Smooth muscle cell (in vitro differentiated cells): ENCODE measurements at regions not wholly inside any gene's neighbourhood (a gene's known extent, or its start where the extent isn't known, plus 50 kb on each side); places are given as distances from the start of the nearest gene placed in this dataset.

Experiments
- DNase-seq: peaks from one replicate; lab custom pipeline; 2025; ENCODE audit not compliant: unreplicated experiment; lab: John Stamatoyannopoulos, UW
- H2AFZ ChIP-seq: fragments of 200-600 bp; sonication (generic); 2 replicates; pipeline ENCODE4 v1.6.0; 2016; ENCODE audit warnings: antibody characterized with exemption, low read depth, mild to moderate bottlenecking
- H3F3A ChIP-seq: fragments of 200-600 bp; sonication (generic); 2 replicates; pipeline ENCODE4 v1.6.0; 2017; ENCODE audit warnings: antibody characterized with exemption, low read depth
- H3K27ac ChIP-seq: fragments of 200-600 bp; sonication (generic); 2 replicates; pipeline ENCODE4 v1.5.1; 2016; ENCODE audit warnings: low read depth, mild to moderate bottlenecking
- H3K27me3 ChIP-seq: fragments of 200-600 bp; sonication (generic); 2 replicates; pipeline ENCODE4 v1.6.1; 2016; ENCODE audit warnings: low read depth, mild to moderate bottlenecking
- H3K36me3 ChIP-seq: fragments of 200-600 bp; sonication (generic); 2 replicates; pipeline ENCODE4 v1.5.1; 2016; ENCODE audit warnings: low read depth
- H3K4me1 ChIP-seq: fragments of 200-600 bp; sonication (generic); 2 replicates; pipeline ENCODE4 v1.5.1; 2016; ENCODE audit warnings: low read depth
- H3K4me2 ChIP-seq: fragments of 200-600 bp; sonication (generic); 2 replicates; pipeline ENCODE4 v1.6.0; 2016; ENCODE audit warnings: mild to moderate bottlenecking
- H3K4me3 ChIP-seq: fragments of 200-600 bp; sonication (generic); 2 replicates; pipeline ENCODE4 v1.5.1; 2016; ENCODE audit warnings: mild to moderate bottlenecking
- H3K79me2 ChIP-seq: fragments of 200-600 bp; sonication (generic); 2 replicates; pipeline ENCODE4 v1.6.0; 2016; ENCODE audit warnings: low read depth, mild to moderate bottlenecking
- H3K9ac ChIP-seq: fragments of 200-600 bp; sonication (generic); 2 replicates; pipeline ENCODE4 v1.6.0; 2016; ENCODE audit warnings: low read depth
- H3K9me3 ChIP-seq: fragments of 200-600 bp; sonication (generic); replicated peaks from 2 replicates; pipeline ENCODE4 v1.5.1; 2016; ENCODE audit warnings: low read depth
- H4K20me1 ChIP-seq: fragments of 200-600 bp; sonication (generic); 2 replicates; pipeline ENCODE4 v1.6.0; 2016; ENCODE audit warnings: low read depth
- CTCF ChIP-seq: fragments of 200-600 bp; sonication (generic); IDR thresholded peaks from 2 replicates; pipeline ENCODE4 v1.5.1; 2017; ENCODE audit warnings: borderline replicate concordance, mild to moderate bottlenecking, antibody characterized with exemption; ENCODE audit not compliant: insufficient read depth, poor library complexity, severe bottlenecking
- WGBS: methylation state at CpG from one replicate; pipeline ENCODE4 v1.1.7; 2016; ENCODE audit warnings: low lambda C conversion rate; 5-methylcytosine and 5-hydroxymethylcytosine counted together

GRCh38 chr5:159402856-159403255 is 72.6 kb upstream of the IL12B start:
- H3K9me3 ChIP-seq: no peaks in the 10 kb centered on the region
- H2AFZ ChIP-seq: no peak overlapping the region
- H3K27ac ChIP-seq: no peak overlapping the region
- H3K4me3 ChIP-seq: no peak overlapping the region
- H3K4me1 ChIP-seq: no peaks in the 10 kb centered on the region
- no peak for DNase-seq
- no peaks in the 10 kb centered on the region for H3F3A ChIP-seq
- TF ChIP-seq CTCF: no peak
- H3K4me2 ChIP-seq: no peak overlapping the region
- no peaks in the 10 kb centered on the region for H4K20me1 ChIP-seq
- H3K36me3 ChIP-seq: no peaks in the 10 kb centered on the region
- no peaks in the 10 kb centered on the region for H3K79me2 ChIP-seq
- no peak overlapping the region for H3K9ac ChIP-seq
- WGBS: 95% methylated on average over 5 of the region's 5 CpGs
- H3K27me3 ChIP-seq: peaks cover 5% of the 10 kb centered on the region

- H3K9me3 ChIP-seq: no peaks in the 10 kb centered on the region
- H4K20me1 ChIP-seq: no peaks in the 10 kb centered on the region
- no peaks in the 10 kb centered on the region for H3F3A ChIP-seq
- no peaks in the 10 kb centered on the region for H3K4me1 ChIP-seq
- no peak overlapping the region for H2AFZ ChIP-seq
- H3K4me3 ChIP-seq: no peak overlapping the region
- no peak for TF ChIP-seq CTCF
- WGBS: 85% methylated on average over 6 of the region's 6 CpGs
- no peaks in the 10 kb centered on the region for H3K36me3 ChIP-seq
- H3K4me2 ChIP-seq: no peak overlapping the region
- no peak overlapping the region for H3K9ac ChIP-seq
- no peak for DNase-seq
- H3K79me2 ChIP-seq: no peaks in the 10 kb centered on the region
- peaks cover 5% of the 10 kb centered on the region for H3K27me3 ChIP-seq
- no peak overlapping the region for H3K27ac ChIP-seq
Observed at GRCh38 chr5:159403906-159404681, 73.8 kb upstream of the IL12B start.

GRCh38 chr5:159405611-159406031 is 75.3 kb upstream of the IL12B start:
- WGBS: 68% methylated on average over 5 of the region's 5 CpGs
- no peak for DNase-seq

More at GRCh38 chr5:159405611-159406031, 75.3 kb upstream of the IL12B start:
- Histone ChIP-seq H3K4me3 (no peak overlapping the region), H4K20me1 (no peaks in the 10 kb centered on the region), H3K4me1 (no peaks in the 10 kb centered on the region), H3K9ac (no peak overlapping the region), H3K4me2 (no peak overlapping the region), H3K27me3 (peaks cover 5% of the 10 kb centered on the region), H3F3A (no peaks in the 10 kb centered on the region), H2AFZ (no peak overlapping the region), H3K27ac (no peak overlapping the region), H3K9me3 (no peaks in the 10 kb centered on the region), H3K36me3 (no peaks in the 10 kb centered on the region), H3K79me2 (no peaks in the 10 kb centered on the region)
- no peak for TF ChIP-seq CTCF
